Psoas muscle (tissue), 7 donors: ENCODE measurements at regions not wholly inside any gene's neighbourhood (a gene's known extent, or its start where the extent isn't known, plus 50 kb on each side); places are given as distances from the start of the nearest gene placed in this dataset.

Source experiments
- ATAC-seq, 4 donors: fragments of 200-7000 bp; cut with Tn5 transposase; one replicate each; pipeline ENCODE4 v1.9.1; 2020; ENCODE audit warnings: moderate library complexity in 3 of 4, mild to moderate bottlenecking in 2 of 4
- DNase-seq, 2 donors: peaks; one replicate each; pipeline ENCODE4 v3.0.0-alpha.2; 2020
- H3K27ac ChIP-seq: fragments of 200-600 bp; one replicate; pipeline ENCODE4 v1.8.0; 2022
- H3K27me3 ChIP-seq, 3 donors: fragments of 200-600 bp in 1 of 3; one replicate each; pipeline versions ENCODE4 v1.6.1 to v1.8.0; 2013 to 2022; ENCODE audit warnings: low read length in 2 of 3, mild to moderate bottlenecking in 2 of 3, moderate library complexity in 1 of 3; ENCODE audit not compliant: insufficient read depth in 3 of 3
- H3K36me3 ChIP-seq, 2 donors: fragments of 200-600 bp in 1 of 2; one replicate each; pipeline versions ENCODE4 v1.6.1 to v1.8.0; 2013 to 2022; ENCODE audit warnings: low read depth in 1 of 2, mild to moderate bottlenecking in 1 of 2, moderate library complexity in 1 of 2; ENCODE audit not compliant: insufficient read depth in 1 of 2
- H3K4me1 ChIP-seq: fragments of 200-600 bp; one replicate; pipeline ENCODE4 v1.8.0; 2022
- H3K4me3 ChIP-seq: fragments of 200-600 bp; one replicate; pipeline ENCODE4 v1.8.0; 2022; ENCODE audit warnings: mild to moderate bottlenecking
- H3K9me3 ChIP-seq: fragments of 200-600 bp; one replicate; pipeline ENCODE4 v1.8.0; 2022
- CTCF ChIP-seq: fragments of 200-600 bp; IDR thresholded peaks from one replicate; pipeline ENCODE4 v1.8.0; 2022; ENCODE audit warnings: antibody characterized with exemption
- WGBS, 3 donors: extraction: QIAGEN DNeasy Blood & Tissue Kit; methylation state at CpG; one replicate each; pipeline versions ENCODE4 v1.1.6 to v1.1.7; 2013; 5-methylcytosine and 5-hydroxymethylcytosine counted together
- intact Hi-C, 2 donors: fragments of 100-400 bp; cut with DNase I; formaldehyde crosslinking; loops; one replicate each; pipeline versions ENCODE4 v1.11.0 to v1.14.2; 2022
- donor health status: healthy with polysubstance abuse.
- donor health status: DM: no; HTN: no; CAD: no; lungs with moderate emphysema.
- donor health status: Bipolar disorder and iron deficiency.
- donor health status: healthy.
- donor health status: DM: yes; HTN: yes; CAD: no.
- donor health status: DM: no; HTN: no; CAD: no.
- donor health status: DM: yes; HTN: yes; CAD: no.

GRCh38 chr12:47562201-47562600 lies 143.6 kb downstream of the RPAP3 start:
- Histone ChIP-seq H3K27ac (no peak overlapping the region), H3K9me3 (no peaks in the 10 kb centered on the region), H3K4me3 (no peak overlapping the region), H3K4me1 (no peaks in the 10 kb centered on the region), H3K36me3 (no peaks in the 10 kb centered on the region), H3K27me3 (no peaks in the 10 kb centered on the region)
- 68 to 72% (median 71%) methylated on average over 3 of the region's 3 CpGs for WGBS, 3 donors
- TF ChIP-seq CTCF, result no peak
- intact Hi-C loops, result no loop called here
- DNase-seq (no peak), ATAC-seq (no peak)

DNA sequence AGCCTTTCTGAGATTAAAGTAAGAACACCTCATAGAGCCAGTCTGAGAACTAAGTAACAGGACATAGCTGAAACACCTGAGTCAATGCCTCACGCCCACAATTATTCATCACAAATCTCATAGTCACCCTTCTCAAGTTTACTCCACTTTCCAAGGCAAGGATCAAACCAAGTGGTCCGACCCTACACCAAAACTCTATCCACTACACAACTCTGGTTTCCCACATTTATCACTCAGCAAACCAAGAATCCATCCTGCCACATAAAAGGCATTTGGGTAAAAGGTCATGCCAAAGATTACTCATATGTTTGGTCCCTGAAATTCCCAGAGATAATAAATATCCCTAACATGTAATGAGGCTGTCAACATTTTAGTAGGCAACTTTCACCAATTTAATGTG lies 144.1 kb downstream of the RPAP3 start:
- DNase-seq, result no peak
- no peak for ATAC-seq
- Histone ChIP-seq H3K4me1 (no peaks in the 10 kb centered on the region), H3K27ac (no peak overlapping the region), H3K4me3 (no peak overlapping the region), H3K27me3 (no peaks in the 10 kb centered on the region), H3K9me3 (no peaks in the 10 kb centered on the region), H3K36me3 (no peaks in the 10 kb centered on the region)
- TF ChIP-seq CTCF, result no peak
- WGBS, 3 donors, result 59 to 74% (median 64%) methylated on average over 2 of the region's 2 CpGs
- intact Hi-C loops, result no loop called here

- DNase-seq, result no peak
- ATAC-seq, result no peak
- Histone ChIP-seq H3K4me3 (no peak overlapping the region), H3K36me3 (no peaks in the 10 kb centered on the region), H3K27ac (no peak overlapping the region), H3K9me3 (no peaks in the 10 kb centered on the region), H3K4me1 (no peaks in the 10 kb centered on the region), H3K27me3 (no peaks in the 10 kb centered on the region)
- no peak for TF ChIP-seq CTCF
- intact Hi-C loops, result no loop called here
- 92 to 100% (median 95%) methylated on average over 2 of the region's 2 CpGs for whole genome bisulfite sequencing, 3 donors
Measured at GRCh38 chr12:47560415-47560814, 145.4 kb downstream of the RPAP3 start.

- Histone ChIP-seq H3K9me3 (no peaks in the 10 kb centered on the region), H3K4me1 (no peaks in the 10 kb centered on the region), H3K27ac (no peak overlapping the region), H3K27me3 (no peaks in the 10 kb centered on the region), H3K36me3 (no peaks in the 10 kb centered on the region), H3K4me3 (no peak overlapping the region)
- intact Hi-C loops, result no loop called here
- DNase-seq, result no peak
- TF ChIP-seq CTCF, result no peak
- no peak for ATAC-seq
- 32 to 47% (median 40%) methylated on average over 5 of the region's 5 CpGs for WGBS, 3 donors
Measured at GRCh38 chr12:47558625-47559345, 147.0 kb downstream of the RPAP3 start.

- WGBS, 3 donors, result 65 to 79% (median 77%) methylated on average over 5 of the region's 5 CpGs
Measured at GRCh38 chr12:47557386-47557785, 148.4 kb downstream of the RPAP3 start.

More at GRCh38 chr12:47557386-47557785, 148.4 kb downstream of the RPAP3 start:
- Histone ChIP-seq H3K27me3 (no peaks in the 10 kb centered on the region), H3K4me3 (no peak overlapping the region), H3K36me3 (no peaks in the 10 kb centered on the region), H3K9me3 (no peaks in the 10 kb centered on the region), H3K4me1 (no peaks in the 10 kb centered on the region), H3K27ac (no peak overlapping the region)
- DNase-seq, result no peak
- TF ChIP-seq CTCF, result no peak
- intact Hi-C loops, result no loop called here
- no peak for ATAC-seq
